ENCODE measurements at regions not wholly inside any gene's neighbourhood (a gene's known extent, or its start where the extent isn't known, plus 50 kb on each side); places are given as distances from the start of the nearest gene placed in this dataset.

DNA sequence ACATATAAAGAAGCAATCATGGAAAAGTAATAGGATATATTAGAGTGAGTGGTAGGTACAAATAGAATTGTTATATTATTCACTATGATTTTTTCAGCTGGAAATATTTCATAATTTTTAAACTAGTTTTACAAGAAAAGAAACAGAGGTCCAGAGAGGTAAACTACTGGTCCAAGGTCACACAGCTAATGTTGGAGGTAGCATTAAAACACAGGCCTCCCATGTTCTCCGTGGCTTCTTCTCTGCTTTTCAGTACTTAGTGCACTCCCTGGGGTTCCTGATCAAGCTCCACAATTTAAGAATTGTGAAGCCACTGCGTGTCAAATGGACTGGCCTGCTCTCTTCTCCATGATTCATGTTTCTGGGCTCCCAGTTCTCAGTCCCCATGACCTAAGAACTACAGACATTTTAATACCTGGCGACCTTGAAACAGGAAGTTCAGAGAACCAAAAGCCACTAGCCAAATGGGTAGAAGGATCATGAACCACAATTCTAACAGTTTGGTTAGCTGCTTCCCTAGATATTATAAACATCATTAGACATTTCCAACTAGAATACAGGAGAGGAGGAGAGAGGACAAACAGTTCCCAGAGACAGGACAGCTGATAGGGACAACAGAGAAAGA is 172.0 kb upstream of the KLF3 start:
- 75 to 81% methylated on average over 3 of the region's 3 CpGs for WGBS, 2 donors (ENCODE audit: low coverage in 1 of 2)

DNA sequence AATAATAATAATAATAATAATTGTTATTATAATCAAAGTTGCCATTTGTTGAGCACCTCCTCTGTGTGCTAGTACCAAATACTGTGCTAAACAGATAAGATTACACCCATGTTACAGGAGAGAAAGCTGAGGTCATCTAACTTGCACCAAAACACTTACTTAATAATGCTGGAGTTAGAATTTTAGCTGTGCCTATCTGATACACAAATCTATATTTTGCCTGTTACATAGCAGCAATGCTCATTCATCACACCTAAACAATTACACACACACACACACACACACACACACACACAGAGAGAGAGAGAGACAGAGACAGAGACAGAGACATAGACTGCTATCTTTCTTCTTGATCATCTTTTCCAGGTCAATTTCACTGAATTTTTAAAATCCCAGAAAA is 170.9 kb upstream of the KLF3 start:
- Histone ChIP-seq H3K9me3 (no peaks in the 10 kb centered on the region), H3K4me3 (no peak overlapping the region), H3K36me3 (no peaks in the 10 kb centered on the region), H3K4me1 (peaks cover 0 to 30% (median 17%) of the 10 kb centered on the region in 4 donors), H3K27me3 (no peaks in the 10 kb centered on the region), H3K27ac (no peak overlapping the region)
- DNase-seq: no peak
- in situ Hi-C loops (cut with MboI; ENCODE audit: low pct_ligation_motif_present in 1 of 4, low pct_unique_long_range_greater_than_20kb in 1 of 4, low sequenced_read_pairs in 3 of 4) (no loop called here), intact Hi-C loops (cut with DNase I; ENCODE audit: low total_unique reads) (no loop called here)
- TF ChIP-seq EP300 (IDR thresholded peaks at IDR 0.05; ENCODE audit: low read depth) (no peak), POLR2AphosphoS5 (IDR thresholded peaks at IDR 0.05) (no peak), POLR2A (IDR thresholded peaks at IDR 0.05) (no peak)
- TF ChIP-seq, protein P1, sequence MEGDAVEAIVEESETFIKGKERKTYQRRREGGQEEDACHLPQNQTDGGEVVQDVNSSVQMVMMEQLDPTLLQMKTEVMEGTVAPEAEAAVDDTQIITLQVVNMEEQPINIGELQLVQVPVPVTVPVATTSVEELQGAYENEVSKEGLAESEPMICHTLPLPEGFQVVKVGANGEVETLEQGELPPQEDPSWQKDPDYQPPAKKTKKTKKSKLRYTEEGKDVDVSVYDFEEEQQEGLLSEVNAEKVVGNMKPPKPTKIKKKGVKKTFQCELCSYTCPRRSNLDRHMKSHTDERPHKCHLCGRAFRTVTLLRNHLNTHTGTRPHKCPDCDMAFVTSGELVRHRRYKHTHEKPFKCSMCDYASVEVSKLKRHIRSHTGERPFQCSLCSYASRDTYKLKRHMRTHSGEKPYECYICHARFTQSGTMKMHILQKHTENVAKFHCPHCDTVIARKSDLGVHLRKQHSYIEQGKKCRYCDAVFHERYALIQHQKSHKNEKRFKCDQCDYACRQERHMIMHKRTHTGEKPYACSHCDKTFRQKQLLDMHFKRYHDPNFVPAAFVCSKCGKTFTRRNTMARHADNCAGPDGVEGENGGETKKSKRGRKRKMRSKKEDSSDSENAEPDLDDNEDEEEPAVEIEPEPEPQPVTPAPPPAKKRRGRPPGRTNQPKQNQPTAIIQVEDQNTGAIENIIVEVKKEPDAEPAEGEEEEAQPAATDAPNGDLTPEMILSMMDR (IDR thresholded peaks at IDR 0.05): no peak

More for the DNA sequence above, 172.0 kb upstream of the KLF3 start:
- in situ Hi-C loops (cut with MboI; ENCODE audit: low pct_ligation_motif_present in 1 of 4, low pct_unique_long_range_greater_than_20kb in 1 of 4, low sequenced_read_pairs in 3 of 4): no loop called here
- Histone ChIP-seq H3K9me3 (no peaks in the 10 kb centered on the region), H3K36me3 (no peaks in the 10 kb centered on the region), H3K27me3 (no peaks in the 10 kb centered on the region), H3K27ac (no peak overlapping the region), H3K4me1 (peaks cover 0 to 30% (median 17%) of the 10 kb centered on the region in 4 donors), H3K4me3 (no peak overlapping the region)
- DNase-seq: no peak
- TF ChIP-seq, protein P1 (IDR thresholded peaks at IDR 0.05): no peak
- TF ChIP-seq POLR2AphosphoS5 (IDR thresholded peaks at IDR 0.05) (no peak), EP300 (IDR thresholded peaks at IDR 0.05; ENCODE audit: low read depth) (no peak), POLR2A (IDR thresholded peaks at IDR 0.05) (no peak)
- intact Hi-C loops (cut with DNase I; ENCODE audit: low total_unique reads): no loop called here

DNA sequence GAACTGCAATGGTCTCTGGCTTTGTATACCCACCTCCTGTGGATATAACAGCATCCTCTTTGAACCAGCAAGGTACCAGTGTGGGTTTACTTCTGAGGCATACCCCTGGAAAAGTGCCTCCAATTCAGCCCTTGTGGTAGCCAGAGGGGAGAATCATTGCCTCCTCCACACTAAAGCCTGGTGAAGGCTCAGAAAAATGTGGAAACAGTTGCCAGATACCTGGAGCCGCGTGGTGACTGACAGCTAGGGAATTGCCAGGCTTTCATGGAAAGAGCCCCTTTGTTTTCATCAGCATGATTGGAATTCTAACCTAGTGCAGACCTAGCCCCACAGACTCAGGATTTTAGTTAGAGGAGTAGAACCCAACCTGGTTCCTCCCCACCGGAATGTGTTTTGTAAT is 168.6 kb upstream of the KLF3 start:
- no peaks in the 10 kb centered on the region for H3K9me3 ChIP-seq
- no peaks in the 10 kb centered on the region for H3K27me3 ChIP-seq
- WGBS, 2 donors (ENCODE audit: low coverage in 1 of 2): 81 to 94% methylated on average over 3 of the region's 3 CpGs
- in situ Hi-C loops (cut with MboI; ENCODE audit: low pct_ligation_motif_present in 1 of 4, low pct_unique_long_range_greater_than_20kb in 1 of 4, low sequenced_read_pairs in 3 of 4): no loop called here
- intact Hi-C loops (cut with DNase I; ENCODE audit: low total_unique reads): no loop called here
- no peak overlapping the region for H3K4me3 ChIP-seq
- H3K27ac ChIP-seq: no peak overlapping the region
- no peak for DNase-seq
- H3K36me3 ChIP-seq: no peaks in the 10 kb centered on the region
- TF ChIP-seq EP300 (IDR thresholded peaks at IDR 0.05; ENCODE audit: low read depth) (no peak), POLR2AphosphoS5 (IDR thresholded peaks at IDR 0.05) (no peak), POLR2A (IDR thresholded peaks at IDR 0.05) (no peak)
- TF ChIP-seq, protein P1 (IDR thresholded peaks at IDR 0.05): no peak
- H3K4me1 ChIP-seq: peaks cover 0 to 11% (median 3%) of the 10 kb centered on the region in 4 donors

DNA sequence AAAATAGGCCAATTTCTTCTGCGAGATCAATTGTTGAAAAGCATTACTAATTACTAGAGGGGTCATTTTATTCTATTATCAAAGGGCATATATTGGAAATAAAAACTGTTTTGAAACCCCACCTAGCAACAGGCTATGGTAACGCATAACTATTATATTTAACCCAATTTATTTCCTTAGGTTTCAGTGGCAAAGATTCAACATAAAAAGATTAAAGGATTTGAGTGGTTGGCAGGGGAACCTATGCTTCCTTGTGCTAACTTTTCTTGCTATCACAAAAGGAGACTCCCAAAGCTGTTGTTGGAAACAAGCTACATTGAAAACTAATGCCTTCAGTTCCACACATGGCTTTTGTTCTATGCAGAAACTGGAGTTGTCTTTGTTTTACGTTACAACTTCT is 166.9 kb upstream of the KLF3 start:
- TF ChIP-seq POLR2AphosphoS5 (IDR thresholded peaks at IDR 0.05) (no peak), POLR2A (IDR thresholded peaks at IDR 0.05) (no peak), EP300 (IDR thresholded peaks at IDR 0.05; ENCODE audit: low read depth) (no peak)
- TF ChIP-seq, protein P1 (IDR thresholded peaks at IDR 0.05): no peak
- no peaks in the 10 kb centered on the region for H3K27me3 ChIP-seq
- DNase-seq: no peak
- no peaks in the 10 kb centered on the region for H3K9me3 ChIP-seq
- 84 to 94% methylated on average over 3 of the region's 3 CpGs for WGBS, 2 donors (ENCODE audit: low coverage in 1 of 2)
- H3K36me3 ChIP-seq: no peaks in the 10 kb centered on the region
- in situ Hi-C loops (cut with MboI; ENCODE audit: low pct_ligation_motif_present in 1 of 4, low pct_unique_long_range_greater_than_20kb in 1 of 4, low sequenced_read_pairs in 3 of 4): no loop called here
- H3K27ac ChIP-seq: no peak overlapping the region
- intact Hi-C loops (cut with DNase I; ENCODE audit: low total_unique reads): no loop called here
- peaks cover 0 to 3% (median 0%) of the 10 kb centered on the region in 4 donors for H3K4me1 ChIP-seq
- H3K4me3 ChIP-seq: no peak overlapping the region
